ENCODE measurements at regions not wholly inside any gene's neighbourhood (a gene's known extent, or its start where the extent isn't known, plus 50 kb on each side); places are given as distances from the start of the nearest gene placed in this dataset.

DNA sequence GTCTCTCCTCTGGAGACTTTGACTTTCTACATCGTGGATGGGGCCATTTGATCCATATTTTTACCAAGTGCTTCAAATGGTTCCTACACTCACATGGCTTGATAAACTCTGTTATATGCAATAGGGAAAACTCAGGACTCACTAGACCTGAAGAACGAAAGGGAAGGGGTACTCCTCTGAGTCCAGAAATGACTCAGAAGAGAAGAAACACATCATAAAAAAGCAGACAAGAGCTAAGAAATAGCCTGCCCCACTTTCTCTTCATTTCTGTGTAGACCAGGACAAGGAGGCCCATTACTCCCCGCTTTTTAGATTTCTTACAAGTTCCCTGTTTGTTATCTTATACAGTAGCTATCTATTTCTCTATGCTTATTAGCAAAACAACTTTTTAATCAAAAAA lies 369.8 kb upstream of the ARID1B start:
- DNase-seq, result no peak

DNA sequence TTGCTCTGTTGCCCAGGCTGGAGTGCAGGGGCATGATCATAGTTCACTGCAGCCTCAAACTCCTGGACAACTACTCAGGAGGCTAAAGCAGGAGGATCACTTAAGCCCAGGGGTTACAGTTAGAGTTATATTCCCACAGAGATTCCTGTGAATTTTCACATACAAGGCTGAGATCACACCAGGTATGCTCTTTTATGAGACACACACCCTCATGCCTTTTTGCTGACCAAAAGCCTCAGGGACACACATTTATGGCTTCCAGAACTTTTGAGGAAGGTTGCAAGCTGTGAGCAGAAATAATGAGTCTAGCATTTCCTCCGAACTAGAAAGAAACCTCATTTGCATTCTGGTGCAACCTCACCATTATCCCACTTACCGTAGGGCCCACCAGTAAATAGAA lies 370.5 kb upstream of the ARID1B start:
- DNase-seq, result no peak

DNA sequence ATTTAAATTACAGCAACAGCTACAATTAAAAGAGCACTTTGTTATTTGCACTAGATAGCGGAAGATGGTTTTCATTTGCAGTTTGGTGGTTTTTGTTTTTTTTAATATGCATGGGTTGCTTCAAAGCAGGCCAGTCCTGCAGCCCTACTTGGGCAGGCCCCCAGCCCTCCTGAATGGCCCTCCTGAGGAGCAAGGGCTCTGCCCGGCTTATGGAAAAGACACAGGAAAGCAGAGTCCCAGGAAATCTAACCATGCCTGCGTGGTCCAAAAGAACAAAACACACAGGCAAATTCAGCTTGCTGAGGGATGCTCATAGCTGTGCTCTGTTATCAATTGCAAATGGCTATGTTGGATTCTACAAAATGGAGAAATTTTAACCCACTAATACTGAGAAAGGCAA lies 371.1 kb upstream of the ARID1B start:
- DNase-seq, result no peak

GRCh38 chr6:156402628-156403027 lies 374.6 kb upstream of the ARID1B start:
- no peak for DNase-seq

GRCh38 chr6:156402227-156402626 lies 375.0 kb upstream of the ARID1B start:
- DNase-seq, result no peak

DNA sequence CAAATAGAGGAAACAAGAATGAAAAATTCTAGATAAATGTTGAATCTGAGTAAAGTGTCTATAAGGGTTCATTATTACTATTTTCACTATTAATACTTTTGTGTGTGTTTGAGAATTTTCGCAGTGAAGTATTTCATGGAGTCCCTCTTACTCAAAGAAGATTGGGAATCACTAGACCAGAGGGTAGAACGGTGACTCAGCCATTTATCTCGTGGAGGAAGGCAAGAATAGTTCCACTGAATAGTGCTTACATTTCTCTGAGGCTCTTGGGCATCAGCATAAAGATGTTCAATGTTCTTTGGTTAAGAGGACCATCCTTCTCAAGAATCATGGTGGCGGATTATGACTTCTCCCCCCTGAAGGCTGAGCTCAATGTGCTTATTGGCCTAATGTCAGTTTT lies 376.7 kb upstream of the ARID1B start:
- DNase-seq, result no peak

DNA sequence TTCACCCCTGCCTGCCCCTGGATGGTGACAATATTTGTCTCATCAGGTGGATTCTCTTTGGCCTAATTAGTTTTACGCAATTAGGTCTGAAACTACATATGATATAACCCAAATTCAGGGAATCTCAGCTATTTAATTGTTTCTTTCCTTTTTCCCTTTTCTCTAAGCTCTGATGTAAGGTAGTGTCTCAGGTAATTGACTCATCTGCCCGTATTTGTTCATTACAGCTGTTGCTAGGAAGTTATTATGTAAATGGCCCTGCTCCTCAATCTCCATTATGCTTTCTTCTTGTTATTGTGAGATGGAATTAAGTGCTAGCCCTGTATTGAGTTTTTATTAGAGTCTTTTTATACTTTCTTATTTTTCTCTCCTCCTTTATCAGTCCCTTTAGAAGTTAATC lies 378.2 kb upstream of the ARID1B start:
- no peak for DNase-seq

DNA sequence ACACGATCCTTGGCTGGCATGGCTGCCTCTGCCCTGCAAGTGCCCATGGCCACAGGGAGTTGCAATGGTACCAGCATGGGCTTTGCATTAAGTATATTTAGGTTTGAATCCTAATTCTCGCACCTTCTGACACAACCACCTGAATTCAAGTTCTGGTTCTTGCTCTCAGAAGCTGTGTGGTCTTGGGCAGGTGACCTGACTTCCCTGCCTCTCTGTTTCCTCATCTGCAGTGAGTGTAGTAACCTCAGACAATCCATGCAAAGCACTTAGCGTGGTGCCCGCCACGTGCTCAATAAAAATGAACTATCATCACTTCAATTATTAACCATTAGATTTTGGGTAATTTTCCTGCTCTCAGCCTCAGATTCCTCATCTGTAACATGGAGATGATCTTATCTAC lies 378.8 kb upstream of the ARID1B start:
- DNase-seq, result no peak

GRCh38 chr6:156396791-156397418 lies 380.3 kb upstream of the ARID1B start:
- DNase-seq, result peak; percentile 10

- DNase-seq, result peak; percentile 15
These were observed 381.0 kb upstream of the ARID1B start for GRCh38 chr6:156396068-156396771.

- DNase-seq, result peak; percentile 72
These were observed 381.9 kb upstream of the ARID1B start for GRCh38 chr6:156395276-156395675.

GRCh38 chr6:156392648-156393047 lies 384.5 kb upstream of the ARID1B start:
- DNase-seq, result no peak

DNA sequence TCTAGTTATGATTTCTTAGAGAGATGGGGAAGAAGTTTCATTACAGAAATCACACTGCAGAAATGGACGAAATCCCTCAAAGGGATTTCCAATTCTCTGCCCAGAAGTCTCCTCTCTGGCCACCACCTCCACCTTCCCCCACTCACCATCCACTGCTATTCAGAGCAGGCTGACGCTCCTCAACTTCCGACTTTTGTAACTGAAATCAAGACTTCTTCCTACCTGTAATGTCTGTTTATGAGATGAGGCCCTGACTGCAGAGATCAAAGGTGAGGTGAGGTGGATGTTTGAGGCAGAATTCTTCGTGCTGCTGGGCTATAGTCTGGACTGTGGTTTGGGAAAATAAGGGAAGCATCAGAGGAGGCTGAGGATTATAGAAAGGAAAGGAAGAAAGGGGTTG lies 385.2 kb upstream of the ARID1B start:
- DNase-seq, result no peak

DNA sequence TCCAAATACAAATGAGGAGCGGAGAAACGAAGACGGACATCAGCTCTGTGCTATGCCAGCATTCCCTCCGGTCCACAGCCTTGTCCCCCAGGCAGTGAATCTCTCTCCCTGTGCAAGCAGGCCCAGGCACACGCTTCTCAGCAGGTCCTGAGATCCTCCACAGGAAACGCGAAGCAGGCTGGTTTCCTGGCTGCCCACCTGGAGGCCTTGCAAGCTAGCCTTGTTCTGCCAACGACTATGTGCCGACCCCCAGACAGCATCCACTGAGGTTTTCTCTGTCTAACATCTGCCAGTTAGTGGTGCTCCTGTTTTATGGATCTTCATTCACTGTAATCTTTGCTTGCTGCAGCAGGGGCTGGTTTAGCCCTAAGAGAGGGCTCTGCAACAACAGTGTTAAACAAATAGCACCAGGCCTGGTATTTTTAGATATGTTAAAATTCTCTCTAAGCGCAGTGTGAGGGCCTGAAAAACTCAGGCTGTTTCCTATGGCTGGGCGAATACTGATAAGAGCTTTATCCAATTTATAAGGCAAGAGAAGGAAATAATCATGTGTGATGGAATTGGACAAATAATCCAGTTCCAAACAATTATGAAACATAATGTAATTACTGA lies 386.0 kb upstream of the ARID1B start:
- no peak for DNase-seq

DNA sequence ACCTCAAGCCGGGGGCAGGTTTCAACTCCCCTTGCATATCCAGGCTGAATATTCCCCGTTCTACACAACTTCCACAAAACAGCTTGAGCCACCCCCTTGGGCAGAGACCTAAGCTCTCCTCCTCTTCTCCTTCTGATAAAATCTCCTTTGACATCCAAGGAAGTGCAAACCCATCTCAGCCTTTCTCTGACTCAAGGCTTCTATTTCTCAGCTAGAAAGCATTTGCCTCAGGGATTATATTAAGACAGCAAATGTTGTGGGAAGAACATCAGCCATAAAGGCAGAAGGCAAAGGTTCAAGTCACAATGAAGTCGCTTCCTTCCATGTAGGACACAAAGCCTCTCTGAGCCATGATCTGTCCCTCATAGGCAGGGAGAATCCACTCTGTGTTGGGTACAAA lies 386.6 kb upstream of the ARID1B start:
- no peak for DNase-seq

DNA sequence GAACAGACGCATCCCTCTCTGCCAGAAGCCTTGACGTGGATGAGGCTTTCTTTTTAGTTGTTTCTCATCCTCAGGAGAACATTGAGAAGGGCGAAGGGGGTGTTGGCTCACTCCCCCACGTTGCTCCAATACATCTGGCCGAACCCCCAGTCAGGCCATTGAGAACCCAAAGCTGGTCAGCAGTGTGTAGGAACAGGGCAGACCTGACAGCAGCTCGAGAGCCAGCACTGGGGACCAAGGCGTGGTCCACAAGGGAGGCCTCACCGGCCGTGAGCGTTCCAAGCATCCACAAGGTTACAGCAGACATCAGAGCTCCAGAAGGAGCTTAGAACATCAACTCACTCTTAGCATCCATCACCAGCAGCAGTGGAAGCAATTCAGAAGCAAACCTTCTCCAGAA lies 387.9 kb upstream of the ARID1B start:
- no peak for DNase-seq

DNA sequence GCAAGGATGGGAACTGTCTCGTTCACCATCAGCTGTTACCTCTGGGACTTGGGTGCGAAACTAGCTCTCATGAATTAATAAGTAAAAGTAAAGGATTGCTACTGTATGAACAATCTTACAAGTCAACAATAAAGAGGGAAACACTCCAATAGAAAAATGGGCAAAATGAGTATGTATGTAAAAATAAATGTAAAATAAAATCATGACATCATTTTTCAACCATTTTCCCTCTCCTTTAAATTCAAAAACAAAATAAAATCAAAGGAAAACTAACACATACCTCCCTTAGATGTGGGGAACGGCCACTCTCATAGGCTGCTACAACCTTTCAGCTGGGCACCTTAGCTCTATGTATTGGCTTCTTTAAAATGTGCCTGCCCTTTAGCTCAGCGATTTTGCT lies 389.7 kb upstream of the ARID1B start:
- no peak for DNase-seq

DNA sequence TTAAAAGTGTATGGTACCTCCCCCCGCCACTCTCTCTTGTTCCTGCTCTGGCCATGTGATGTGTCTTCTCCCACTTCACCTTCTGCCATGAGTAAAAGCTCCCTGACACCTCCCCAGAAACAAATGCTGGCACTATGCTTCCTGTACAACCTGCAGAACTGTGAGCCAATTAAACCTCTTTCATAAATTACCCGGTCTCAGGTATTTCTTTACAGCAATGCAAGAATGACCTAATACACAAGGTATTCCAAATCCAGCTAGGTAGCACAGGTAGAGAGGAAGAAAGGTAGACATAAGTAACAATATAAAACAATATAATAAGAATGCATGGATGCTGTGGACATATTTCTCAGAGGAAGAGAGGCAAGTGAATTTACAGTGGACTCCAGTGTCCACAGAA lies 394.1 kb upstream of the ARID1B start:
- no peak for DNase-seq

- no peak for DNase-seq
These were observed 397.5 kb upstream of the ARID1B start for GRCh38 chr6:156379392-156380289.

- no peak for DNase-seq
These were observed 398.3 kb upstream of the ARID1B start for GRCh38 chr6:156378853-156379252.

DNA sequence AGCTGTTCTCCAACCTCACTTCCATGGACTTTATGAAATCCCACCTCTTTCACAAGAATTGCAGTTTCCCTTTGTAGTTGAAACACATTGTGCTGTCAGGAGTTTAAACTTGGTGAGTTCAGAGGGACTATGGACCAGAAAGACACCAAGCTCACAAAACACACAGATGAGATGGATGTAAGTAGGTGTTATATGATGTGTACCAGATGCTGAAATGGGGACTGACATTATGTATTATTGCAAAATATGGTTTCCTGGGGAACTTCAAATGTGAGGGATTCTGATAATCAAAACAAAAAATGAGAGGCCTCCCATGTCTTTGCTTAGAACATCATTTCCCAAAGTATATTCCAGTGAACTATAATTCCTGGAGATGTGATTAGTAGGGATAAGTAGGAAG lies 401.1 kb upstream of the ARID1B start:
- DNase-seq, result no peak

DNA sequence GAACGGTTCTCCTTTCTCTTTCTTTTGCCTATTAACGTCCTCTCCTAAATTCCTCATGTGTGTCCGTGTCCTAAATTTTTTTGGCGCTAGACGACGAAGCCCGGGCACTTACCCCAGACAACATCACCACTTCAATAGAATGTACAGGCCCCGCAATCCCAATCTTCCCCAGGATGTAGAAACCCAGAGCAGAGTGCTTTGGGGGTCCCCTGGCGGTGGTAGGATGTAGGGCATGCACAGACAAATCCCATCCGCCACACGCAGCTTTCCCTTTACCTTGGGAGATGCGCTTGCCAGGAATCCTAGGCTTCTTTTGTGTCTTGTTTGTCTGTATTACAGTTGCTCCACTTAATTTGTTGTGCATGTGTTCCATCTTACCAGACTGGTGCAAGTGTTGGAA lies 417.3 kb upstream of the ARID1B start:
- no peak for DNase-seq

GRCh38 chr6:156352861-156353260 lies 424.3 kb upstream of the ARID1B start:
- DNase-seq, result no peak

Measured in tongue (tissue), 1 donor.